Activated T-cell treated with anti-CD3 and anti-CD28 coated beads, Interleukin-2, amount 50 U/mL, for 72 hours (primary cell): ENCODE measurements at regions not wholly inside any gene's neighbourhood (a gene's known extent, or its start where the extent isn't known, plus 50 kb on each side); places are given as distances from the start of the nearest gene placed in this dataset.
A peak's percentile ranks its signal among the peaks of the same experiment; 100 is the strongest.

Experiments used
- ATAC-seq, 2 donors: fragments of 150-1000 bp; cut with Tn5 transposase; replicated peaks in 1 of 2; 2 replicates each; pipeline ENCODE4 v1.10.0; 2021; ENCODE audit warnings: moderate library complexity in 2 of 2, mild to moderate bottlenecking in 1 of 2
- DNase-seq, 2 donors: peaks; one replicate each; pipeline ENCODE4 v3.0.0; 2021 to 2022; ENCODE audit warnings: mixed read lengths in 1 of 2
- H3K27ac Mint-ChIP-seq: one replicate; pipeline ENCODE4 v1.8.0; 2022; ENCODE audit warnings: mild to moderate bottlenecking, moderate library complexity, mixed read lengths
- H3K27me3 Mint-ChIP-seq: one replicate; pipeline ENCODE4 v1.8.0; 2022; ENCODE audit warnings: low read depth, mixed read lengths
- H3K36me3 Mint-ChIP-seq, 2 donors: one replicate each; pipeline ENCODE4 v1.8.0; 2022; ENCODE audit warnings: mixed read lengths in 2 of 2, mild to moderate bottlenecking in 1 of 2; ENCODE audit not compliant: insufficient read depth in 2 of 2
- H3K4me1 Mint-ChIP-seq: one replicate; pipeline ENCODE4 v1.8.0; 2022; ENCODE audit warnings: low read depth, mixed read lengths
- H3K4me3 Mint-ChIP-seq, 2 donors: one replicate each; pipeline ENCODE4 v1.8.0; 2022; ENCODE audit warnings: mild to moderate bottlenecking in 2 of 2, mixed read lengths in 2 of 2, moderate library complexity in 2 of 2
- H3K9me3 Mint-ChIP-seq, 2 donors: one replicate each; pipeline ENCODE4 v1.8.0; 2022; ENCODE audit warnings: mixed read lengths in 2 of 2

- ATAC-seq = no peak
- peak in 1 of 2 donors; percentile 44 for DNase-seq
- H3K27me3 Mint-ChIP-seq = no peaks in the 10 kb centered on the region
- H3K36me3 Mint-ChIP-seq = peaks cover 0 to 1% of the 10 kb centered on the region in 2 donors
- H3K4me1 Mint-ChIP-seq = peaks cover 11% of the 10 kb centered on the region
- no peaks in the 10 kb centered on the region for H3K9me3 Mint-ChIP-seq
- H3K27ac Mint-ChIP-seq = no peak overlapping the region
- H3K4me3 Mint-ChIP-seq = no peak overlapping the region
Observed at GRCh38 chr6:26217714-26218075, 130.5 kb downstream of the HFE start.

- Mint-ChIP-seq H3K4me1 (peaks cover 5% of the 10 kb centered on the region), H3K36me3 (no peaks in the 10 kb centered on the region), H3K4me3 (no peak overlapping the region), H3K27ac (no peak overlapping the region), H3K9me3 (no peaks in the 10 kb centered on the region), H3K27me3 (no peaks in the 10 kb centered on the region)
- DNase-seq (no peak), ATAC-seq (no peak)
Observed at GRCh38 chr6:26218824-26219223, 131.6 kb downstream of the HFE start.

- DNase-seq = no peak
Observed at GRCh38 chr6:26220145-26220970, 133.1 kb downstream of the HFE start.

GRCh38 chr6:26221186-26221585 lies 134.0 kb downstream of the HFE start:
- Mint-ChIP-seq H3K4me1 (peaks cover 5% of the 10 kb centered on the region), H3K4me3 (no peak overlapping the region), H3K27ac (no peak overlapping the region), H3K27me3 (no peaks in the 10 kb centered on the region), H3K36me3 (no peaks in the 10 kb centered on the region), H3K9me3 (no peaks in the 10 kb centered on the region)
- DNase-seq (no peak), ATAC-seq (no peak)

More at GRCh38 chr6:26220145-26220970, 133.1 kb downstream of the HFE start:
- Mint-ChIP-seq H3K4me3 (peak overlapping the region in 1 of 2 donors; percentile 19), H3K9me3 (no peaks in the 10 kb centered on the region), H3K36me3 (no peaks in the 10 kb centered on the region), H3K27ac (peak overlapping the region; percentile 36), H3K27me3 (no peaks in the 10 kb centered on the region), H3K4me1 (peaks cover 5% of the 10 kb centered on the region)
- ATAC-seq = no peak

- DNase-seq = no peak
- H3K9me3 Mint-ChIP-seq = no peaks in the 10 kb centered on the region
- H3K36me3 Mint-ChIP-seq = peaks cover 0 to 2% of the 10 kb centered on the region in 2 donors
- no peak for ATAC-seq
- H3K27ac Mint-ChIP-seq = peak overlapping the region; percentile 76
- no peaks in the 10 kb centered on the region for H3K27me3 Mint-ChIP-seq
- peaks cover 17% of the 10 kb centered on the region for H3K4me1 Mint-ChIP-seq
- H3K4me3 Mint-ChIP-seq = no peak overlapping the region
Observed at GRCh38 chr6:26222571-26222970, 135.3 kb downstream of the HFE start.

- Mint-ChIP-seq H3K9me3 (no peaks in the 10 kb centered on the region), H3K27ac (no peak overlapping the region), H3K36me3 (peaks cover 0 to 2% of the 10 kb centered on the region in 2 donors), H3K4me1 (peaks cover 22% of the 10 kb centered on the region), H3K4me3 (no peak overlapping the region), H3K27me3 (no peaks in the 10 kb centered on the region)
- ATAC-seq = peak; percentile 6 to 16
- no peak for DNase-seq
Observed at GRCh38 chr6:26223228-26223627, 136.0 kb downstream of the HFE start.

- H3K9me3 Mint-ChIP-seq = no peaks in the 10 kb centered on the region
- DNase-seq = peak; percentile 52 to 56
- no peak overlapping the region for H3K4me3 Mint-ChIP-seq
- peaks cover 24% of the 10 kb centered on the region for H3K4me1 Mint-ChIP-seq
- peaks cover 0 to 2% of the 10 kb centered on the region in 2 donors for H3K36me3 Mint-ChIP-seq
- no peak overlapping the region for H3K27ac Mint-ChIP-seq
- peak; percentile 80 to 83 for ATAC-seq
- H3K27me3 Mint-ChIP-seq = no peaks in the 10 kb centered on the region
Observed at GRCh38 chr6:26223650-26224546, 136.7 kb downstream of the HFE start.

GRCh38 chr6:26224547-26224912 lies 137.3 kb downstream of the HFE start:
- Mint-ChIP-seq H3K4me1 (peaks cover 27% of the 10 kb centered on the region), H3K27me3 (no peaks in the 10 kb centered on the region), H3K9me3 (no peaks in the 10 kb centered on the region), H3K27ac (no peak overlapping the region), H3K36me3 (peaks cover 0 to 2% of the 10 kb centered on the region in 2 donors), H3K4me3 (no peak overlapping the region)
- ATAC-seq (no peak), DNase-seq (no peak)

GRCh38 chr6:26224940-26225847 lies 138.0 kb downstream of the HFE start:
- ATAC-seq (no peak), DNase-seq (no peak)
- Mint-ChIP-seq H3K4me3 (no peak overlapping the region), H3K9me3 (no peaks in the 10 kb centered on the region), H3K4me1 (peaks cover 27% of the 10 kb centered on the region), H3K36me3 (peaks cover 0 to 2% of the 10 kb centered on the region in 2 donors), H3K27ac (no peak overlapping the region), H3K27me3 (no peaks in the 10 kb centered on the region)

GRCh38 chr6:26225848-26226578 lies 138.8 kb downstream of the HFE start:
- Mint-ChIP-seq H3K4me3 (peak overlapping the region in 1 of 2 donors; percentile 32), H3K36me3 (peaks cover 0 to 2% of the 10 kb centered on the region in 2 donors), H3K27me3 (no peaks in the 10 kb centered on the region), H3K4me1 (peaks cover 22% of the 10 kb centered on the region), H3K27ac (no peak overlapping the region), H3K9me3 (no peaks in the 10 kb centered on the region)
- no peak for ATAC-seq
- DNase-seq = no peak

GRCh38 chr6:26226579-26226967 lies 138.4 kb upstream of the BTN3A2 start:
- Mint-ChIP-seq H3K36me3 (peaks cover 0 to 2% of the 10 kb centered on the region in 2 donors), H3K4me3 (peak overlapping the region in 1 of 2 donors; percentile 32), H3K27me3 (no peaks in the 10 kb centered on the region), H3K4me1 (peaks cover 22% of the 10 kb centered on the region), H3K9me3 (no peaks in the 10 kb centered on the region), H3K27ac (no peak overlapping the region)
- ATAC-seq (no peak), DNase-seq (no peak)

GRCh38 chr6:26230351-26230750 lies 134.6 kb upstream of the BTN3A2 start:
- no peak for DNase-seq
- Mint-ChIP-seq H3K4me3 (no peak overlapping the region), H3K27me3 (no peaks in the 10 kb centered on the region), H3K9me3 (no peaks in the 10 kb centered on the region), H3K36me3 (peaks cover 0 to 2% of the 10 kb centered on the region in 2 donors), H3K4me1 (peaks cover 53% of the 10 kb centered on the region), H3K27ac (no peak overlapping the region)
- ATAC-seq = no peak
